ENCODE measurements at regions not wholly inside any gene's neighbourhood (a gene's known extent, or its start where the extent isn't known, plus 50 kb on each side); places are given as distances from the start of the nearest gene placed in this dataset.

GRCh38 chr3:178960918-178961317 lies 110.7 kb downstream of the ZMAT3 start:
- in situ Hi-C loops (cut with HindIII; ENCODE audit: low pct_unique_long_range_greater_than_20kb, low sequenced_read_pairs), result no loop called here
- no peaks in the 10 kb centered on the region for H3K9me3 ChIP-seq (ENCODE audit: control insufficient read depth, insufficient read depth, low read depth, low read length)
- no peak for DNase-seq (ENCODE audit: low read depth, low spot score)
- no peak for ATAC-seq
- no peak for TF ChIP-seq POLR2AphosphoS5 (IDR thresholded peaks at IDR 0.05; ENCODE audit: low read depth, low read length)
- no peak for TF ChIP-seq CTCF (IDR thresholded peaks at IDR 0.05)
- TF ChIP-seq SIN3A (IDR thresholded peaks at IDR 0.05; ENCODE audit: borderline replicate concordance, insufficient read depth, low read depth, low read length), result no peak
- no peak for TF ChIP-seq TCF7L2 (IDR thresholded peaks at IDR 0.05; ENCODE audit: low read depth, low read length)
- TF ChIP-seq REST (IDR thresholded peaks at IDR 0.05; ENCODE audit: insufficient read depth in 1 of 2, low read depth in 2 of 2, low read length in 1 of 2), result no peak
- no TSS peak for BruUV-seq (replicated peaks)
- ChIA-PET POLR2A (no interaction called here), CTCF (no interaction called here)
- no peaks in the 10 kb centered on the region for H3K27me3 ChIP-seq (ENCODE audit: control insufficient read depth, insufficient read depth, low read length)
- intact Hi-C loops (cut with micrococcal nuclease; ENCODE audit: unreplicated experiment), result no loop called here
- no peaks in the 10 kb centered on the region for H3K4me1 ChIP-seq (ENCODE audit: control insufficient read depth, insufficient read depth, low read length)
- H3K27ac ChIP-seq (ENCODE audit: low read length), result no peak overlapping the region
- no peaks in the 10 kb centered on the region for H3K36me3 ChIP-seq (ENCODE audit: control insufficient read depth, insufficient read depth, low read length)
- no peak overlapping the region for H3K4me3 ChIP-seq (ENCODE audit: low read depth in 2 of 2, low read length in 2 of 2)

DNA sequence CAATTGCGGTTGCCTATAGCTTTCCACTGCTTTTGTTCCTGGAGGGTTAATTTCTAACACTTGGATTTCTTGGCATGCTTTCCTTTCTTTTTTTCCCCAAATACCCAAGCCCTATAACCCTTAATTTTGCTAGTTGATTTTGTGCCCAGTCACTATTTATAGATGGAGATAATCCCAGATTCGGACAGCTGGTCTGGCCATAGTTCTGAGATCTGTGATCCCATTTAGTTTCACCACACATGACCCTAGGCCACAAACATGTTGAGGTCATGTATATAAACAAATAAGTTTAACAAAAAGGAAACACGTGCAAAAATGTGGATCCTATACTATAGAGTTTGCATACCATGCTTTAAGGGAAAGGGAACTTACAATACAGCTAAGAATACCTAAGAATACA lies 111.4 kb downstream of the ZMAT3 start:
- Histone ChIP-seq H3K4me3 (ENCODE audit: low read depth in 2 of 2, low read length in 2 of 2) (no peak overlapping the region), H3K27ac (ENCODE audit: low read length) (no peak overlapping the region), H3K9me3 (ENCODE audit: control insufficient read depth, insufficient read depth, low read depth, low read length) (no peaks in the 10 kb centered on the region), H3K4me1 (ENCODE audit: control insufficient read depth, insufficient read depth, low read length) (no peaks in the 10 kb centered on the region), H3K27me3 (ENCODE audit: control insufficient read depth, insufficient read depth, low read length) (no peaks in the 10 kb centered on the region), H3K36me3 (ENCODE audit: control insufficient read depth, insufficient read depth, low read length) (no peaks in the 10 kb centered on the region)
- ChIA-PET CTCF (no interaction called here), POLR2A (no interaction called here)
- ATAC-seq, result no peak
- no peak for DNase-seq (ENCODE audit: low read depth, low spot score)
- intact Hi-C loops (cut with micrococcal nuclease; ENCODE audit: unreplicated experiment) (no loop called here), in situ Hi-C loops (cut with HindIII; ENCODE audit: low pct_unique_long_range_greater_than_20kb, low sequenced_read_pairs) (no loop called here)
- TF ChIP-seq SIN3A (IDR thresholded peaks at IDR 0.05; ENCODE audit: borderline replicate concordance, insufficient read depth, low read depth, low read length), result no peak
- no peak for TF ChIP-seq POLR2AphosphoS5 (IDR thresholded peaks at IDR 0.05; ENCODE audit: low read depth, low read length)
- no peak for TF ChIP-seq REST (IDR thresholded peaks at IDR 0.05; ENCODE audit: insufficient read depth in 1 of 2, low read depth in 2 of 2, low read length in 1 of 2)
- TF ChIP-seq CTCF (IDR thresholded peaks at IDR 0.05), result no peak
- TF ChIP-seq TCF7L2 (IDR thresholded peaks at IDR 0.05; ENCODE audit: low read depth, low read length), result no peak
- no TSS peak for BruUV-seq (replicated peaks)
